Spleen (tissue), 7 donors: ENCODE measurements at regions not wholly inside any gene's neighbourhood (a gene's known extent, or its start where the extent isn't known, plus 50 kb on each side); places are given as distances from the start of the nearest gene placed in this dataset.

Experiments
- POLR2AphosphoS5 ChIP-seq, 3 donors: sonication (generic); formaldehyde crosslinking; IDR thresholded peaks; one replicate each; pipeline ENCODE4 v1.5.1; 2017; ENCODE audit warnings: antibody characterized with exemption in 3 of 3
- TF ChIP-seq, protein P1 (sequence below), 11 experiments: fragments of 200-600 bp in 7 of 11; fragments of 450-650 bp in 4 of 11; sonication (generic) in 4 of 11; IDR thresholded peaks in 8 of 11; conservative IDR thresholded peaks in 3 of 11; 1 replicate in 7 of 11; 2 replicates in 4 of 11; pipeline versions ENCODE4 v1.4.0 to v1.8.0; 2016 to 2021; ENCODE audit warnings: antibody characterized with exemption in 11 of 11, inconsistent platforms in 4 of 11, mild to moderate bottlenecking in 1 of 11
- donor health status: DM: no; HTN: no; CAD: no; lungs with moderate emphysema.
- donor health status: DM: no; HTN: no; CAD: no.
- donor health status: DM: no; HTN: no; CAD: no.

DNA sequence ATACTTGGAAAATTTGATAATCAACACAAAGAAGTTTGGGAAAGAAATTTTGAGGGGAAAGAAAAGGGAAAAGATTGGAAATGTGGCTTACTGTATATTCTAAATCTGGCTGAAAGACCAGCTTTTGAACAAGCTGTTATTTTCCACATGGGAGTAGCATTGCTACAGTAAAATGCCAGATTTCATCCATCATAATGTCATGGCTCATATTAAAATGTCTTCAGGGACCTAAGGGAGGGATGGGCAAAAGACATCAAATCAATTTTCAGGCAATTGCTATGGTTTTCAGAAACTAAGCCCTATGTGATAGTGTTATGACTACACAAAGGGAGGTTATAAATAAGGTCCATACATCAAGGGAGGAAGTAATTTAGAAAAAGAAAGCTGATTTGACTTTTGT is 1116.9 kb upstream of the CELF2 start:
- TF ChIP-seq, protein P1, sequence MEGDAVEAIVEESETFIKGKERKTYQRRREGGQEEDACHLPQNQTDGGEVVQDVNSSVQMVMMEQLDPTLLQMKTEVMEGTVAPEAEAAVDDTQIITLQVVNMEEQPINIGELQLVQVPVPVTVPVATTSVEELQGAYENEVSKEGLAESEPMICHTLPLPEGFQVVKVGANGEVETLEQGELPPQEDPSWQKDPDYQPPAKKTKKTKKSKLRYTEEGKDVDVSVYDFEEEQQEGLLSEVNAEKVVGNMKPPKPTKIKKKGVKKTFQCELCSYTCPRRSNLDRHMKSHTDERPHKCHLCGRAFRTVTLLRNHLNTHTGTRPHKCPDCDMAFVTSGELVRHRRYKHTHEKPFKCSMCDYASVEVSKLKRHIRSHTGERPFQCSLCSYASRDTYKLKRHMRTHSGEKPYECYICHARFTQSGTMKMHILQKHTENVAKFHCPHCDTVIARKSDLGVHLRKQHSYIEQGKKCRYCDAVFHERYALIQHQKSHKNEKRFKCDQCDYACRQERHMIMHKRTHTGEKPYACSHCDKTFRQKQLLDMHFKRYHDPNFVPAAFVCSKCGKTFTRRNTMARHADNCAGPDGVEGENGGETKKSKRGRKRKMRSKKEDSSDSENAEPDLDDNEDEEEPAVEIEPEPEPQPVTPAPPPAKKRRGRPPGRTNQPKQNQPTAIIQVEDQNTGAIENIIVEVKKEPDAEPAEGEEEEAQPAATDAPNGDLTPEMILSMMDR (IDR thresholded peaks at IDR 0.05 in 8 of 11, conservative IDR thresholded peaks at IDR 0.05 in 3 of 11): no peak
- TF ChIP-seq POLR2AphosphoS5 (IDR thresholded peaks at IDR 0.05): no peak
